ENCODE measurements at regions not wholly inside any gene's neighbourhood (a gene's known extent, or its start where the extent isn't known, plus 50 kb on each side); places are given as distances from the start of the nearest gene placed in this dataset.
"Not testable (repeated sequence)": the region's sequence is repeated elsewhere in the genome, so short reads cannot be mapped to it uniquely, and the experiment has no call there.

DNA sequence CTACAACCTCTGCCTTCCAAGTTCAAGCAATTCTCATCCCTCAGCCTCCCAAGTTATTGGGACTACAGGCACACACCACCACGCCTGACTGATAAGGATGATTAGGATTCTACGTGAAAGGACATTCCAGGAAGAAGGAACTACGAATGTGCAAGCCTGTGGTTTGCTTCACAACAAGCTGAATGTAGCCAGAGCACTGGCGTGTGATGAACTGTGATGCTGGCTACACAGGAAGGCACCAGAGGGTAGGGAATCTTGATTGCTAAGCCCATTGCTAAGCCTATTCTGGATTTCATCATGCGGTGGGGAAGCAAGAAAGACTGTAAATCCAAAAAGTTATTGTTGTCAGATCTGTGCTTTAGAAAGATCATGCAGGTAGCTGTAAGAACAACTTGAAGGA, 72.3 kb upstream of the SRRM3 start:
- no peak overlapping the region for H3K4me3 ChIP-seq (ENCODE audit: control insufficient read depth, low read depth, low read length)
- TF ChIP-seq, protein P1, sequence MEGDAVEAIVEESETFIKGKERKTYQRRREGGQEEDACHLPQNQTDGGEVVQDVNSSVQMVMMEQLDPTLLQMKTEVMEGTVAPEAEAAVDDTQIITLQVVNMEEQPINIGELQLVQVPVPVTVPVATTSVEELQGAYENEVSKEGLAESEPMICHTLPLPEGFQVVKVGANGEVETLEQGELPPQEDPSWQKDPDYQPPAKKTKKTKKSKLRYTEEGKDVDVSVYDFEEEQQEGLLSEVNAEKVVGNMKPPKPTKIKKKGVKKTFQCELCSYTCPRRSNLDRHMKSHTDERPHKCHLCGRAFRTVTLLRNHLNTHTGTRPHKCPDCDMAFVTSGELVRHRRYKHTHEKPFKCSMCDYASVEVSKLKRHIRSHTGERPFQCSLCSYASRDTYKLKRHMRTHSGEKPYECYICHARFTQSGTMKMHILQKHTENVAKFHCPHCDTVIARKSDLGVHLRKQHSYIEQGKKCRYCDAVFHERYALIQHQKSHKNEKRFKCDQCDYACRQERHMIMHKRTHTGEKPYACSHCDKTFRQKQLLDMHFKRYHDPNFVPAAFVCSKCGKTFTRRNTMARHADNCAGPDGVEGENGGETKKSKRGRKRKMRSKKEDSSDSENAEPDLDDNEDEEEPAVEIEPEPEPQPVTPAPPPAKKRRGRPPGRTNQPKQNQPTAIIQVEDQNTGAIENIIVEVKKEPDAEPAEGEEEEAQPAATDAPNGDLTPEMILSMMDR (IDR thresholded peaks at IDR 0.05; ENCODE audit: control insufficient read depth, insufficient read depth, low read depth, low read length, missing control alignments), result no peak
- DNase-seq (ENCODE audit: low read depth), result peak; percentile 50

DNA sequence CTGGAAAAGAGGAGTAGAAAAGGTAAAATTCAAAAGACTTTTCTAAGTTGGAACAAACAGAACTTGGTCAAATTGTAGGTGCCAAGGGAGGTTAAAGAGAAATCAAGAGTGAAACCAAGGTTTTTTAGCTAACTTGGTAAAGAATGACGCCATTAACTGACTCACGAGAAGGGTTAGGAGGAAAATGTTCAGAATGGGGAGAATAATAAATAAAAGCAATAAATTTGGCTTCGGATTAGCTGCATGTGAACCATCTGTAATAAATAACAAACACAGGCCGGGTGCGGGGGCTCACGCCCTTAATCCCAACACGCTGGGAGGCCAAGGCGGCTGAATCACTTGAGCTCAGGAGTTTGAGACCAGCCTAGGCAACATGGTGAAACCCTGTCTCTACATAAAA, 71.9 kb upstream of the SRRM3 start:
- no peak for DNase-seq (ENCODE audit: low read depth)
- H3K4me3 ChIP-seq (ENCODE audit: control insufficient read depth, low read depth, low read length), result no peak overlapping the region
- TF ChIP-seq, protein P1 (IDR thresholded peaks at IDR 0.05; ENCODE audit: control insufficient read depth, insufficient read depth, low read depth, low read length, missing control alignments), result no peak

DNA sequence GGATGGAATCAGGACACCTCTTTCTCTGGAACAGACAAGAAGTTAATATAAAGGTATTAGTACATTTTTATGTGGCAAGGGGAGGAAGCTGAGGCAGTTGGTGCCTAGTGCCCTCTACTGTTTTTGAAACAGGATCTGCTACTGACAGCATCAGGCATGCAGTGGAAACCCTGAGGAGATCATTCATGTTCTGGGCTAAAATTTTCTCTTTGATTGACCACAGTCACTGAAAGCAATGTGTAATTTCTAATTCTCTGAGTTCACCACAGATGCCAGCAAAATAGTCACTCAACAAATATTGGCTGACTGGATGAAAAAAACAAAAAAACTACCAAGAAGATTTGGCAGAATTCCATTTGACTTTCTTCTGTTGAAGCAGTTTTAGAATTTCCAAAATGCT, 71.0 kb upstream of the SRRM3 start:
- TF ChIP-seq, protein P1 (IDR thresholded peaks at IDR 0.05; ENCODE audit: control insufficient read depth, insufficient read depth, low read depth, low read length, missing control alignments), result peak; percentile 64
- peak; percentile 25 for DNase-seq (ENCODE audit: low read depth)
- H3K4me3 ChIP-seq (ENCODE audit: control insufficient read depth, low read depth, low read length), result not testable (repeated sequence)

DNA sequence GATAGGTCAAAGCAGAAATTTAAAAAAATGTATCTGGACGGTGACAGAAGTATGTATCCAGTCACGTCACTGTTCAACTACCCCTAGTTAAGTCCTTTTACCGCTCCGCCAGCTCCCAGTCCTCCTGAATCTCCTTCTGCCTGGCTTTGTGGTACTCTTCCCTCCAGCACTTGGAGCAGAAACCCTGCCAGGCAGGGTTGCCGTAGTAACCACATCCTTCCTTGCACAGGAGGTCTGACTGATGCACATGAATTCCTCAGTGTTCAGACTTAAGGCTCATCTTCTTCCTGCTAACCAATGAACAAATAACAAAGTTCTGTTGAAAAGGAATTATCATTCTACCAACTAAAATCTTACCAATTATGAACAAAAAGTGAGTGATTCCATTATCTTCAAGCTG, 69.8 kb upstream of the SRRM3 start:
- not testable (repeated sequence) for DNase-seq (ENCODE audit: low read depth); H3K4me3 ChIP-seq (ENCODE audit: control insufficient read depth, low read depth, low read length)

DNA sequence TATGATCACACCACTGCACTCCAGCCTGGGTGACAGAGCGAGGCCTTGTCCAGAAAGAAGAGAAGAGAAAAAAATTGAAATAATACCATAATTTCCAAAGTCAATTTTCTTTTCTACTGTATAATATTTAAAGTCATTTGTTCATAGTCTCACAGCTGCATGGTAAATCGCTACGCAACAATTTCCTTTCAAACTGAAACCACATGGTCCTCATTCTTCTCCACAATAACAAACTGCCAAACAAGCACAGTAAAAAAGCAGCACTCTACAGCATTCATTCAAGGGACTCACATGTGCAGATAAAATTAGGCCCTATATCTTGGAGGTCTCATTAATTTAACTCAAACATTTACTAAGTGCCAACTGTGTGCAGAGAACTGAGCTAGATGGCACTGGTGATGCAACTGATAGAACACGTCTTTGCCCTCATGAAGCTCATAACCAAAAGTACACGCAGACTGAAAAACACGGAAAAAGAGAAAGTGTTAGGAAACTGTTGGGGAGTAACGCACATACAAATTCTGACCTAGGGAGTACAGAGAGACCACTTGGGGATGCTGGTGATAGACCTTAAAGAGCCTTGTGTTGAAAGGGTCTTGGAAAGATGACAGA, 68.4 kb upstream of the SRRM3 start:
- no peak for DNase-seq (ENCODE audit: low read depth)
- no peak overlapping the region for H3K4me3 ChIP-seq (ENCODE audit: control insufficient read depth, low read depth, low read length)
- TF ChIP-seq, protein P1 (IDR thresholded peaks at IDR 0.05; ENCODE audit: control insufficient read depth, insufficient read depth, low read depth, low read length, missing control alignments), result no peak

DNA sequence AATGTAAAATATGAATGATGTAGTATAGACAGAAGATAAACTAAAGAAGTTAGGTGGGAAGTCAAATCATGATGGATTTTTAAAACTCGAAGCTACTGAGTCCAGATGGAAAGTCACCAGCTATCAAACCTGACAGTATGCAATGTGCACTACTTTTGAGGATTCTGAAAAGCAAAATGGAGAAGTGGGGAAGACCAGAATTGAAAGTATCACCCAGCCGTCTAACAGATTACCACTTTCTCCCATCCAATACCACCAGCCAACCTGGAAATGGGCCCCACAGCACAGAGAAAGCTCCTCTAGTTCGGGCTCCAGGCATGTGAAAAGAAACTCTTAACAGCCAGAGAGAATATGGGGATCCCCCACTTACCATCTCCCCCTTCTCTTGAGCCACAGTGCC, 67.9 kb upstream of the SRRM3 start:
- TF ChIP-seq, protein P1 (IDR thresholded peaks at IDR 0.05; ENCODE audit: control insufficient read depth, insufficient read depth, low read depth, low read length, missing control alignments), result no peak
- no peak overlapping the region for H3K4me3 ChIP-seq (ENCODE audit: control insufficient read depth, low read depth, low read length)
- no peak for DNase-seq (ENCODE audit: low read depth)

DNA sequence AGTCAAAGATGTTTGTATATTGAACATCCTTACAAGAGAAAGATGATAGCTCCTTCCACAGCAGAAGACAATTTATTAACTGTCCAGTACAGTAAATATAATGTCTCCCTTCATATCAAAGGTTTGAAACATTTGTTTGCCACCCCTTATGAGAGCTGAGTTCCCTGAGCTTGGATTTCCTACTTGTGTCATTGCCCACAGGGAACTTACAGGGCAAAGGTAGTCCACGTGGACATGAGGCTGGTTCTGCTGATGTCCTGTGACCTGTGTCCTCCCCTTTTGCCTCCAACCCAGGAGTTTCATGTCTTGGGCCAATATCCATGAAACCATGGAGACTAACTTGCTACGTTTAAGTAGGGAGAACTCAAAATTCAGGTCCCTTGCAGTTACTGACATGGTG, 66.4 kb upstream of the SRRM3 start:
- H3K4me3 ChIP-seq (ENCODE audit: control insufficient read depth, low read depth, low read length); DNase-seq (ENCODE audit: low read depth): not testable (repeated sequence)

DNA sequence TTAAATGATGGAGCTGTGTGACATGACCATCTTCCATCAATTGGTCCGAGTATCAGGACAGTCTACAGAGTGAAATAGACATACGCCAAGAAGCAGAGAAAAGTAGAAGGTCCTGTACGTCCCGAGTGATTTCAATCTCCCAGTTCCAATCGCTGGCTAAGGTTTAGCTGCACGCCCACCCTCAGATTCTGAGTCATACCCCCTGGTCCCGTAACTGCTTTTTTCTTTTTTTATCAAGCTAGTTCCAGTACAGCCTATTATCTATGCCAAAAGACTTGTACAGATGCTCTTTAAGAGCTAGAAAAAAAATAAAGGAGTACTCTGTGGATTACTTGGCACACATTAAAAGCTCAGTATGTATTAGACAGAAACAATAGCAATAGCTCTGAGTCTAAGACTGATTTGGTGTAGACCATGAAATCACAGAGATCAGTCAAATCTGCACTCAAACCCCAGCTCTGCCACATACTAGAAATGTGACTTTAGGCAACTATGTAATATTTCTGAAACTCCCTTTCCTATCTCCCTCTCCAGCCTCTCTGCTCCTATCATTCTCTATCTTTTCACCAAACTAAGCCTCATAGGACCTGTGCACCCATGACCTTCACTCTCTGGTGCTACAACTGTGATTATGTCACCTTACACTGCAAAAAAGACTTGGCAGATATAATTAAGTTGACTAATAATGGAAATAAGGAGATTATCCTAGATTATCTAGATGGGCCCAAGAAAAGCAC, 63.0 kb upstream of the SRRM3 start:
- DNase-seq (ENCODE audit: low read depth); H3K4me3 ChIP-seq (ENCODE audit: control insufficient read depth, low read depth, low read length): not testable (repeated sequence)
